Left renal cortex interstitium (tissue), 4 donors: ENCODE measurements at regions not wholly inside any gene's neighbourhood (a gene's known extent, or its start where the extent isn't known, plus 50 kb on each side); places are given as distances from the start of the nearest gene placed in this dataset.
A peak's percentile ranks its signal among the peaks of the same experiment; 100 is the strongest.
"Not testable (repeated sequence)": the region's sequence is repeated elsewhere in the genome, so short reads cannot be mapped to it uniquely, and the experiment has no call there.

Experiments
- DNase-seq, 4 donors: peaks; one replicate each; pipeline ENCODE4 v3.0.0-alpha.2; 2013; ENCODE audit warnings: low read depth in 4 of 4, low spot score in 2 of 4, missing footprints in 1 of 4

- no peak for DNase-seq
Observed at GRCh38 chr12:74227846-74228545, 309.6 kb upstream of the ATXN7L3B start.

- no peak for DNase-seq
Observed at GRCh38 chr12:74229671-74230070, 308.0 kb upstream of the ATXN7L3B start.

GRCh38 chr12:74235342-74235741, 302.3 kb upstream of the ATXN7L3B start:
- no peak for DNase-seq

- DNase-seq = no peak
Observed at GRCh38 chr12:74241341-74241740, 296.3 kb upstream of the ATXN7L3B start.

- no peak for DNase-seq
Observed at GRCh38 chr12:74242088-74242487, 295.5 kb upstream of the ATXN7L3B start.

GRCh38 chr12:74245458-74245857, 292.2 kb upstream of the ATXN7L3B start:
- DNase-seq = no peak

GRCh38 chr12:74250891-74251290, 286.7 kb upstream of the ATXN7L3B start:
- no peak for DNase-seq

- DNase-seq = not testable (repeated sequence)
Observed at GRCh38 chr12:74253826-74254225, 283.8 kb upstream of the ATXN7L3B start.

GRCh38 chr12:74254784-74255183, 282.9 kb upstream of the ATXN7L3B start:
- DNase-seq = no peak

- DNase-seq = no peak
Observed at GRCh38 chr12:74259199-74259598, 278.4 kb upstream of the ATXN7L3B start.

- DNase-seq = no peak
Observed at GRCh38 chr12:74264692-74265091, 272.9 kb upstream of the ATXN7L3B start.

GRCh38 chr12:74269355-74269754, 268.3 kb upstream of the ATXN7L3B start:
- not testable (repeated sequence) for DNase-seq

- DNase-seq = no peak
Observed at GRCh38 chr12:74280156-74280655, 257.4 kb upstream of the ATXN7L3B start.

- DNase-seq = not testable (repeated sequence)
Observed at GRCh38 chr12:74281401-74282180, 256.0 kb upstream of the ATXN7L3B start.

GRCh38 chr12:74283646-74284045, 254.0 kb upstream of the ATXN7L3B start:
- no peak for DNase-seq

- DNase-seq = no peak
Observed at GRCh38 chr12:74285773-74286172, 251.9 kb upstream of the ATXN7L3B start.

GRCh38 chr12:74286254-74286653, 251.4 kb upstream of the ATXN7L3B start:
- no peak for DNase-seq

GRCh38 chr12:74292351-74293194, 245.1 kb upstream of the ATXN7L3B start:
- DNase-seq = no peak

GRCh38 chr12:74293689-74294131, 243.9 kb upstream of the ATXN7L3B start:
- DNase-seq = no peak

- peak; percentile 50 to 62 (median 54) for DNase-seq
Observed at GRCh38 chr12:74317078-74317601, 220.5 kb upstream of the ATXN7L3B start.

- no peak for DNase-seq
Observed at GRCh38 chr12:74317741-74318140, 219.9 kb upstream of the ATXN7L3B start.
